ENCODE measurements at regions not wholly inside any gene's neighbourhood (a gene's known extent, or its start where the extent isn't known, plus 50 kb on each side); places are given as distances from the start of the nearest gene placed in this dataset.
"Not testable (repeated sequence)": the region's sequence is repeated elsewhere in the genome, so short reads cannot be mapped to it uniquely, and the experiment has no call there.

GRCh38 chr14:106658066-106658860 lies 1131.9 kb downstream of the TMEM121 start:
- not testable (repeated sequence) for DNase-seq (ENCODE audit: low spot score)

DNA sequence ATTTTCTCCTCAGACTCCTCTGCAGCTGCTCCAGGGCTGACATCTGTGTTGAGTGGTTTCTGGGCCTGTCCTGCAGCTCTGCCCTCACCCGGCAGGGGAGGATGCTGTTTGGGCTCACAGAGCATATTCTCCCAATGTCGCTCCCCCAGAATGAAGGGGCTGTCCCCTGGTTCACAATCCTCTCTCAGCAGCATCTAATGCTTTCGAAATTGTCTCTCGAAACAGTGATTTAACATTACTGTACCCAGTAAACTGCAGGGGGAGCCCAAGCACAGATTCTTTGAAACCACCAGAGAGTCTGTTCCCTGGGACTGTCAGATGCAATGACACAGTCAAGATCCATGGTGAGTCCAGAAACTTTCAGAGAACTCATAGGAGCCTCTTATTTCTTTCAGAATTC lies 1135.2 kb downstream of the TMEM121 start:
- DNase-seq (ENCODE audit: low spot score), result peak; percentile 57

GRCh38 chr14:106662936-106663550 lies 1136.7 kb downstream of the TMEM121 start:
- DNase-seq (ENCODE audit: low spot score), result no peak

DNA sequence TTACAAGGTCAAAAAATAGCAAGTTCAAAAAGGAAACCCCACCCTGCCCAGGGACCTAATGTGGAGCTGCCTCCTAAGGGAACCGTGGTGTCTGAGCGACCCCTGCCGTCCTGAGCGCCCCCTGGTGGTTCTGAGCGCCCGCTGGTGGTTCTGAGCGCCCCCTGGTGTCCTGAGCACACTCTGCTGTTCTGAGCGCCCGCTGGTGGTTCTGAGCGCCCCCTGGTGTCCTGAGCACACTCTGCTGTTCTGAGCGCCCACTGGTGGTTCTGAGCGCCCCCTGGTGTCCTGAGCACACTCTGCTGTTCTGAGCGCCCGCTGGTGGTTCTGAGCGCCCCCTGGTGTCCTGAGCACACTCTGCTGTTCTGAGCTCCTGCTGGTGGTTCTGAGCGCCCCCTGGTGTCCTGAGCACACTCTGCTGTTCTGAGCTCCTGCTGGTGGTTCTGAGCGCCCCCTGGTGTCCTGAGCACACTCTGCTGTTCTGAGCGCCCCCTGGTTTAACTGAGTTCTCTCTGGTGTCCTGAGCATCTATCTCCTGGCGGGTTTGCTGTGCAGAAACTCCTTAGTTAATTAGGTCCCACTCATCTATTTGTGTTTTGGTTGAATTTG lies 1137.5 kb downstream of the TMEM121 start:
- DNase-seq (ENCODE audit: low spot score), result peak; percentile 87

DNA sequence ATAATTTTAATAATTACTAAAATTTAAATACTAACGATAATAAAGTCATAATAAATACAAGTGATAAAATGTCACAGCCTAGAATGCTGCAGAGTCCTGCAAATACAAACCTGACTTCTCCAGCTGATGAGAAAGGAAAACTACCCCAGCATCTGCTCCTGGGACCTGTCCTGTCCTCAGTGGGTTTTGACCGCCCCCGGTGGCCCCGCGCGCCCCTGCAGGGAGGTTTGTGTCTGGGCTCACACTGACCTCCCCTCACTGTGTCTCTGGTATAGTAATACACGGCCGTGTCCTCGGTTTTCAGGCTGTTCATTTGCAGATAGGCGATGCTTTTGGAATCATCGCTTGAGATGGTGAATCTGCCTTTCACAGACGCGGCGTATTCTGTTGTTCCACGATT lies 1139.4 kb downstream of the TMEM121 start:
- no peak for DNase-seq (ENCODE audit: low spot score)

- DNase-seq (ENCODE audit: low spot score), result no peak
Observed at GRCh38 chr14:106666341-106666740, 1140.0 kb downstream of the TMEM121 start.

GRCh38 chr14:106670011-106670410 lies 1143.6 kb downstream of the TMEM121 start:
- no peak for DNase-seq (ENCODE audit: low spot score)

DNA sequence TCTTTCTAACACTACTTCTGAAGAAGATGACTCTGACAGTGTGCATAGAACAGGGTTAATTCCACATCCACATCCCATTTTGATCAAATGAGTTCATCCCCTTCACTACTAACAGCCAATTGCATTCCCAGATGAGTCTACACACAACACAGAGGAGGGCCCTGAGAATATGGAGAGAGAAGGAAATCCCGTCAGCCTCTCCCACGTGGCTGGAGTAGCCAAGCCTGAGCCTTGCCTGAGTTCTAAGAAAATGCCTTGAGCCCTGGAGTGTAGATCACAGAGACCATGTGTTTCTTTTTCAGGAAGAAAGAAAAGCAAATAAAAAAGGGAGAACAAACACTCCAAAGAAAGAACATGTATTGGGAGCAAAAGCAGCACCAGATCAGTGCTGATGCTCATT lies 1147.7 kb downstream of the TMEM121 start:
- DNase-seq (ENCODE audit: low spot score), result not testable (repeated sequence)

GRCh38 chr14:106674509-106675125 lies 1148.2 kb downstream of the TMEM121 start:
- DNase-seq (ENCODE audit: low spot score), result peak; percentile 39

DNA sequence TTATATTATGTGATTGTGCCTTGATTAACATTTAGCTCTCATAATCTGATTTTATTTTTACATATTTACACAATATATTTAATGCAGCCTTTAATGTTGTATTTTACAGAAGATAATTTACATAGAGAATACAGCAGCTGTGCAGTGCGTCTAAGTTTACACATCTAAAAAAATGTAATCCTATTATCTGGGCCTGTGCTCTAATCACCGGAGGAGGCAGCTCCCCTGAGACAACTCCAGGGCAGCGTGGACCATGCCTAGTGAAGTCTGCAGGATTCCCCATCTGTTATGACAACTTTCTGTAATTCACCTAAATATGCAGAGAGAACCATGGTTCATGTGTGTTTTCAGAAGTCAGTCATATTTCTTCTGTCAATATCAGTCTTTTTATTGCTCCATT lies 1149.3 kb downstream of the TMEM121 start:
- DNase-seq (ENCODE audit: low spot score), result not testable (repeated sequence)

GRCh38 chr14:106679776-106680175 lies 1153.4 kb downstream of the TMEM121 start:
- DNase-seq (ENCODE audit: low spot score), result no peak

- DNase-seq (ENCODE audit: low spot score), result no peak
Observed at GRCh38 chr14:106681161-106681560, 1154.8 kb downstream of the TMEM121 start.

DNA sequence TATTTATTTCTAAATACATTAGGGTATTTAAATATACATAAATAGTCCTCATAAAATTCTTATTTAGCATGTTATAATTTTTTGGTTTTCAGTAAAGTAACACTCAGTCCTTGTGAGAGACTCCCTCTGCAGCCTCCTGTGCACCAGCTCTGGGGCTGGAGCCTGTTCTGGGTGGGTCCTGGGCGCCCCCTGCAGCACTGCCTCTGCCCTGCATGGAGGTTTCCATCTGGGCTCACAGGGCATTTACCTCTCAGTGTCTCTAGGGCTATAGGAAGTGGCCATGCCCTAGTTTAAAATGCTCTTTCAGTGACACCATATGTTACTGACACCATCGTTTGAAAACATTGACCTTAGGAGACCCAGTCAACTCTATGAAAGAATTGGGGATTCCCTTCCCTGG lies 1155.2 kb downstream of the TMEM121 start:
- no peak for DNase-seq (ENCODE audit: low spot score)

GRCh38 chr14:106683631-106684030 lies 1157.2 kb downstream of the TMEM121 start:
- DNase-seq (ENCODE audit: low spot score), result no peak

- DNase-seq (ENCODE audit: low spot score), result no peak
Observed at GRCh38 chr14:106686533-106686932, 1160.2 kb downstream of the TMEM121 start.

DNA sequence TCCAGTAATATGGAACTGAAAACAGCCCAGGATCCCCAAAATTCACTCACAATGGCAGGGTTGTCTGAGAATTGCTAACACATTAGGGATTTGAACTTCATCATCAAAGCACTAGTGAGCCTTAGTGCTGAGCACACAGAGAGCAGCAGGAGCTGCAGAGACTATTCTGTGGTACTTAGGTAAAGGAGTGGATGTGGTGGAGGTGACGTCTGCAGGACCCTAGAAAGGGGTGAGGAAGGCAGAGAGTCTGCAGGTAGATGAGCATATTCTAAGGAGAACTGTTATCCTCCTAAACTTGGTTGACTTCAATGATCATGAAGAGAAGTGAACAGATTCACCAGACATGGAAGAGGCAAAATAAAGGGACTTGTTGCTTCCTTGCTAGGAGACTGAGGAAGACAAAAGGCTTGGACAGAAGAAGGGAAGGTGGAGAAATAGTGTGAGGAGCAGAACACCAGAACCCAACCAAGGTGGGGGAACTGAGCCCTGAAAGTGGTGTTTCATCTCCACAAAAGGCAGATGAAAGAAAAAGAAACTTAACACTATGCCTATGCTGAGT lies 1164.0 kb downstream of the TMEM121 start:
- no peak for DNase-seq (ENCODE audit: low spot score)

DNA sequence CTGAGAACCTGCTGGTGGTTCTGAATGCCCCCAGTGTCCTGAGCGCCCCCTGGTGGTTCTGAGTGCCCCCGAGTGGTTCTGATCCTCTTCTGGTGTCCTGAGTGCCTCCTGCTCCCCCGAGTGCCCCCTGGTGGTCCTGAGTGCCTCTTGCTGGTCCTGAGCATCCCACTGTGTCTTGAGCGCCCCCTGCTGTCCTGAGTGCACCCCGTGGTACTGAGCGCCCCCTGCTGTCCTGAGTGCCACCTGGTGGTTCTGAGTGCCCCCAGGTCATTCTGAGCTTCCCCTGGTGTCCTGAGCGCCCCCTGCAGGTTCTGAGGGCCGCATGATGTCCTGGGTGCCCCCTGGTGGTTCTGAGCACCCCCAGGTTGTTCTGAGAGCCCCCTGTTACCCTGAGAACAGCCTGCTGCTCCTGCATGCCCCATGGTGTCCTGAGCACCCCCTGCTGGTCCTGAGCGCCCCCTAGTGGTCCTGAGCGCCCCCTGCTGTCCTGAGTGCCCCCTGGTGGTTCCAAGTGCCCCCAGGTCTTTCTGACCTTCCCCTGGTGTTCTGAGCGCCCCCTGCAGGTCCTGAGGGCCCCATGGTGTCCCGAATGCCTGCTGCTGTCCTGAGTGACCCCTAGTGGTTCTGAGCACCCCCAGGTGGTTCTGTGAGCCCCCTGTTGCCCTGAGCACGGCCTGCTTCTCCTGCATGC lies 1165.4 kb downstream of the TMEM121 start:
- DNase-seq (ENCODE audit: low spot score), result peak; percentile 93

GRCh38 chr14:106694638-106695393 lies 1168.4 kb downstream of the TMEM121 start:
- DNase-seq (ENCODE audit: low spot score), result peak; percentile 48

GRCh38 chr14:106698620-106699267 lies 1172.4 kb downstream of the TMEM121 start:
- DNase-seq (ENCODE audit: low spot score), result not testable (repeated sequence)

- not testable (repeated sequence) for DNase-seq (ENCODE audit: low spot score)
Observed at GRCh38 chr14:106703651-106704050, 1177.3 kb downstream of the TMEM121 start.
